Mesodermal cell (in vitro differentiated cells): ENCODE measurements at regions not wholly inside any gene's neighbourhood (a gene's known extent, or its start where the extent isn't known, plus 50 kb on each side); places are given as distances from the start of the nearest gene placed in this dataset.

Experiments
- H3K27ac ChIP-seq: 2 replicates; pipeline ENCODE4 v1.7.0; 2013; ENCODE audit warnings: mild to moderate bottlenecking, low read depth, low read length, moderate library complexity; ENCODE audit not compliant: severe bottlenecking
- H3K36me3 ChIP-seq: 2 replicates; pipeline ENCODE4 v1.7.1; 2013; ENCODE audit warnings: mild to moderate bottlenecking, low read length, moderate library complexity; ENCODE audit not compliant: control insufficient read depth, insufficient read depth
- H3K4me1 ChIP-seq: one replicate; pipeline ENCODE4 v1.7.1; 2013; ENCODE audit warnings: mild to moderate bottlenecking, low read length; ENCODE audit not compliant: insufficient read depth, control insufficient read depth, poor library complexity, severe bottlenecking
- H3K4me3 ChIP-seq: 2 replicates; pipeline ENCODE4 v1.7.0; 2013; ENCODE audit warnings: low read length, control low read depth, mild to moderate bottlenecking; ENCODE audit not compliant: insufficient read depth, poor library complexity, severe bottlenecking; ENCODE audit errors: extremely low read depth
- H3K9me3 ChIP-seq: 2 replicates; pipeline ENCODE4 v1.7.1; 2013; ENCODE audit warnings: mild to moderate bottlenecking, low read length, moderate library complexity; ENCODE audit not compliant: control insufficient read depth
- WGBS, 2 experiments: methylation state at CpG; one replicate each; pipeline ENCODE4 v1.1.5; 2013; ENCODE audit warnings: missing lambda C conversion rate in 2 of 2; ENCODE audit not compliant: insufficient coverage in 2 of 2; 5-methylcytosine and 5-hydroxymethylcytosine counted together

GRCh38 chr5:164651546-164652275 lies 1146.3 kb downstream of the MAT2B start:
- H3K4me1 ChIP-seq: no peaks in the 10 kb centered on the region
- H3K36me3 ChIP-seq: no peaks in the 10 kb centered on the region
- WGBS, 2 experiments: 82 to 91% methylated on average over 5 of the region's 7 CpGs
- no peak overlapping the region for H3K4me3 ChIP-seq
- no peaks in the 10 kb centered on the region for H3K9me3 ChIP-seq
- no peak overlapping the region for H3K27ac ChIP-seq

GRCh38 chr5:164652276-164652660 lies 1146.8 kb downstream of the MAT2B start:
- H3K36me3 ChIP-seq: no peaks in the 10 kb centered on the region
- 80% methylated on average over 1 of the region's 1 CpG; no CpG with 5 or more reads in 1 of the 2 experiments for WGBS, 2 experiments

GRCh38 chr5:164663198-164663989 lies 1158.0 kb downstream of the MAT2B start:
- Histone ChIP-seq H3K36me3 (no peaks in the 10 kb centered on the region), H3K4me1 (no peaks in the 10 kb centered on the region), H3K9me3 (no peaks in the 10 kb centered on the region), H3K27ac (no peak overlapping the region), H3K4me3 (no peak overlapping the region)
- 90 to 100% methylated on average over 1 of the region's 2 CpGs for WGBS, 2 experiments

More at GRCh38 chr5:164652276-164652660, 1146.8 kb downstream of the MAT2B start:
- Histone ChIP-seq H3K4me3 (no peak overlapping the region), H3K9me3 (no peaks in the 10 kb centered on the region), H3K27ac (no peak overlapping the region), H3K4me1 (no peaks in the 10 kb centered on the region)

- Histone ChIP-seq H3K27ac (no peak overlapping the region), H3K4me1 (no peaks in the 10 kb centered on the region), H3K9me3 (no peaks in the 10 kb centered on the region), H3K4me3 (no peak overlapping the region), H3K36me3 (no peaks in the 10 kb centered on the region)
- 71 to 100% methylated on average over 1 of the region's 3 CpGs for WGBS, 2 experiments
These were observed 1166.2 kb downstream of the MAT2B start for GRCh38 chr5:164671640-164672039.

GRCh38 chr5:164672205-164672604 lies 1166.8 kb downstream of the MAT2B start:
- H3K36me3 ChIP-seq: no peaks in the 10 kb centered on the region
- no peak overlapping the region for H3K27ac ChIP-seq
- H3K9me3 ChIP-seq: no peaks in the 10 kb centered on the region
- 80 to 100% methylated on average over 1 to 2 of the region's 4 CpGs for WGBS, 2 experiments
- no peaks in the 10 kb centered on the region for H3K4me1 ChIP-seq
- no peak overlapping the region for H3K4me3 ChIP-seq

- Histone ChIP-seq H3K36me3 (no peaks in the 10 kb centered on the region), H3K27ac (no peak overlapping the region), H3K4me3 (no peak overlapping the region), H3K4me1 (no peaks in the 10 kb centered on the region), H3K9me3 (no peaks in the 10 kb centered on the region)
- 100% methylated on average over 1 of the region's 3 CpGs; no CpG with 5 or more reads in 1 of the 2 experiments for WGBS, 2 experiments
These were observed 1167.7 kb downstream of the MAT2B start for GRCh38 chr5:164672931-164673694.

- Histone ChIP-seq H3K36me3 (no peaks in the 10 kb centered on the region), H3K4me3 (no peak overlapping the region), H3K9me3 (no peaks in the 10 kb centered on the region), H3K4me1 (no peaks in the 10 kb centered on the region), H3K27ac (no peak overlapping the region)
These were observed 1174.0 kb downstream of the MAT2B start for GRCh38 chr5:164679461-164679860.

GRCh38 chr5:164680216-164680615 lies 1174.8 kb downstream of the MAT2B start:
- no peak overlapping the region for H3K27ac ChIP-seq
- no peaks in the 10 kb centered on the region for H3K9me3 ChIP-seq
- no peak overlapping the region for H3K4me3 ChIP-seq
- no peaks in the 10 kb centered on the region for H3K4me1 ChIP-seq
- no peaks in the 10 kb centered on the region for H3K36me3 ChIP-seq

- H3K27ac ChIP-seq: no peak overlapping the region
- H3K4me3 ChIP-seq: no peak overlapping the region
- 35 to 61% methylated on average over 3 to 4 of the region's 5 CpGs for WGBS, 2 experiments
- no peaks in the 10 kb centered on the region for H3K4me1 ChIP-seq
- no peaks in the 10 kb centered on the region for H3K9me3 ChIP-seq
- no peaks in the 10 kb centered on the region for H3K36me3 ChIP-seq
These were observed 1175.5 kb downstream of the MAT2B start for GRCh38 chr5:164680812-164681520.

GRCh38 chr5:164687391-164687790 lies 1182.0 kb downstream of the MAT2B start:
- Histone ChIP-seq H3K36me3 (no peaks in the 10 kb centered on the region), H3K27ac (no peak overlapping the region), H3K4me3 (no peak overlapping the region), H3K4me1 (no peaks in the 10 kb centered on the region), H3K9me3 (no peaks in the 10 kb centered on the region)
